HG03196 (cell line): ENCODE measurements at regions not wholly inside any gene's neighbourhood (a gene's known extent, or its start where the extent isn't known, plus 50 kb on each side); places are given as distances from the start of the nearest gene placed in this dataset.

Source experiments
- ATAC-seq: cut with Tn5 transposase; IDR thresholded peaks from one replicate; pipeline ENCODE4 v1.9.1; 2021; ENCODE audit not compliant: unreplicated experiment

DNA sequence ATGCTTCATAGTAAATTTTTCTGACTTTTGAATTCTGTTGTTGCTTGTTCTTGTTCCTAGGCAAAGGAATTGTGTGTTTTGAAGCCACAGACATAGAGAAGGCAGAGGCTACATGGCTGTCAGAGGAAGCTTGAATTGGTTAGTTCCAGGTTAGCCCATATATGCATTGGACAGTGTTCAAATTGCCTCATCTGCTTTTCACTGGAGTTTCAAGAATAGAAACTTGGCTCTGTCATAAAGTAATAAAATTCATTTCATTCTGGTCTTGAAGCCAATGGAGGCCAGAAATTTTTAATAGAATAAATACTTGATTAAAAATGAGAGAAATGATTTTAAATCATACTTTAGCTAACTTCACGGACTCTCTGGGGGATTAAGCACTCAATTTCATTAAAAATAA, 178.0 kb downstream of the YIPF5 start:
- ATAC-seq: no peak

GRCh38 chr5:144002876-144003275, 167.6 kb downstream of the YIPF5 start:
- ATAC-seq: no peak

- ATAC-seq: no peak
These were observed 166.8 kb downstream of the YIPF5 start for GRCh38 chr5:144003636-144004035.

- no peak for ATAC-seq
These were observed 166.3 kb downstream of the YIPF5 start for GRCh38 chr5:144004146-144004545.

GRCh38 chr5:144004751-144005150, 165.7 kb downstream of the YIPF5 start:
- no peak for ATAC-seq

DNA sequence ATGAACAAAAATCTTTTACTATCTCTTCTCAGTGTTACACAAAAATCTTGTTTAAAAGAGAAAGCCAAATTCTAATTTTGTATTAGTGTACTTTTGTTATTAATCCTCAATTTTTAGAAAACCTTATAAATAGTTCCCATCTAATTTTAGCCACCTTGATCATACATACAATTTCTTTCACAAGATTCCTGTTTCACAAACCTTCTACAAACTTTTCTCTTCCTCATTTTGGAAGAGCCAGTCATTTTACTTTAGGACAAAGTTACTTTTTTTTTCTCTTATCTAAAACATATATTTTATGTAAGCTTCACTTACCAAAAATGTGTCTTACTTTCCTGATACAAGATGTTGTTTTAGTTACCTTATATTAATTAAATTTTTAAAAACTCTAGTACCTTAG, 161.3 kb downstream of the YIPF5 start:
- no peak for ATAC-seq

GRCh38 chr5:144011388-144011787, 159.1 kb downstream of the YIPF5 start:
- no peak for ATAC-seq

GRCh38 chr5:144013816-144014215, 156.6 kb downstream of the YIPF5 start:
- ATAC-seq: no peak

GRCh38 chr5:144015961-144016360, 154.5 kb downstream of the YIPF5 start:
- no peak for ATAC-seq

GRCh38 chr5:144017119-144017518, 153.3 kb downstream of the YIPF5 start:
- no peak for ATAC-seq

- ATAC-seq: no peak
These were observed 152.8 kb downstream of the YIPF5 start for GRCh38 chr5:144017631-144018030.

DNA sequence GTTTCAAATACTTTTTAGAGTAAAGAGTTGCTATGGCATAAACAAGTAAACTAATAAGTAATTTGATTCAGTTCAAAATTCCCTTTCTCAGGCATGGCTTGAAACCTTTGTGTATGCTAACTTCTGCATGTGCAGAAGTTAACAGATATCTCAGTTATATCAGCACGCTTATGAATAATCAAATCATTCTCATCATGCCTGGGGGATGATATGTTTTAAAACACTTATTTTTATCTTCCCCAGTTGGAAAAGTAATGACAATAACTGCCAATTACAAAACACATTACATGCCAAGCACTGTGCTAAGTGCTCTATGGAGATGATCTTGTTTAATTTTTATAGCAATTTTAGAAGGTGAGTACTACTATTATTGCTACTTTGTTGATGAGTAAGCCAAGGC, 146.4 kb downstream of the YIPF5 start:
- ATAC-seq: no peak

DNA sequence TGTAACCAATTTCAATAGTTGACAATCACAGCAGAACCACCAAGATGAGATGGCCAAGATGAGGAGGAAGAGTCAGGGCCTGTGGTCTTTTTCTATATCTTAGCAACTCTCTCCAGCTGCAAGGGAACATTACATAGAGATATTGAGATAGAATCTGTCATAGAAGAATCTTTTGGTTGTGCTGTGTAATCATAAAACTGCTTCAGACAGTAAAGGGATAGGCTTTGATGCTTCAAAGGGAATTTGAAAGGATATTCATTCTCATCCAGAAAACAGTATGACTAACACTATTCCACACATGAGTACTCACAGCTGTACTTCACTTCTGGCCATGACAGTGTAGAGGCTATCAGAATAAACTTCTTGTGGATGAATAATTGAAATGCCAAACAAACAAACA, 145.9 kb downstream of the YIPF5 start:
- ATAC-seq: no peak

- ATAC-seq: no peak
These were observed 144.2 kb downstream of the YIPF5 start for GRCh38 chr5:144026286-144026685.

DNA sequence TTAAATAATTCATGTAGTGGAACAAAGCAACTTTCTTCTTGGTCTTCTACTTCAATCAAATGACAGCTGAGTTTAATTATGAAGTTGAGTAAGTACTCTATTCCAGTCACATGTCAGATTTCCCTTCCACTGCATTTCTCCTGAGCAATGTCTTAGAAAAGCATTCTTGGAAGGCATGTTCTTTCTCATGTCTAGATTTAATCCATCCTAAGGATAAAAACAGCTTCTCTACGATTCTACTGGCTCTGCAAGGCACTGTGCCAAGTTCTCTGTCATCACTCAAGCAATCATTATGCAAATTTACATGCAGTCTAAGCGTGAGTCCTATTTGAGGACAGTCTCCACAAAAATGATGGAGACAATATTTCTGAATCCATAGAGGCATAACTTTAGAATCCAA, 142.4 kb downstream of the YIPF5 start:
- ATAC-seq: no peak

GRCh38 chr5:144028636-144029035, 141.8 kb downstream of the YIPF5 start:
- ATAC-seq: no peak

- no peak for ATAC-seq
These were observed 139.6 kb downstream of the YIPF5 start for GRCh38 chr5:144030904-144031303.

- no peak for ATAC-seq
These were observed 138.1 kb downstream of the YIPF5 start for GRCh38 chr5:144032375-144032774.

- no peak for ATAC-seq
These were observed 137.0 kb downstream of the YIPF5 start for GRCh38 chr5:144033486-144033885.

DNA sequence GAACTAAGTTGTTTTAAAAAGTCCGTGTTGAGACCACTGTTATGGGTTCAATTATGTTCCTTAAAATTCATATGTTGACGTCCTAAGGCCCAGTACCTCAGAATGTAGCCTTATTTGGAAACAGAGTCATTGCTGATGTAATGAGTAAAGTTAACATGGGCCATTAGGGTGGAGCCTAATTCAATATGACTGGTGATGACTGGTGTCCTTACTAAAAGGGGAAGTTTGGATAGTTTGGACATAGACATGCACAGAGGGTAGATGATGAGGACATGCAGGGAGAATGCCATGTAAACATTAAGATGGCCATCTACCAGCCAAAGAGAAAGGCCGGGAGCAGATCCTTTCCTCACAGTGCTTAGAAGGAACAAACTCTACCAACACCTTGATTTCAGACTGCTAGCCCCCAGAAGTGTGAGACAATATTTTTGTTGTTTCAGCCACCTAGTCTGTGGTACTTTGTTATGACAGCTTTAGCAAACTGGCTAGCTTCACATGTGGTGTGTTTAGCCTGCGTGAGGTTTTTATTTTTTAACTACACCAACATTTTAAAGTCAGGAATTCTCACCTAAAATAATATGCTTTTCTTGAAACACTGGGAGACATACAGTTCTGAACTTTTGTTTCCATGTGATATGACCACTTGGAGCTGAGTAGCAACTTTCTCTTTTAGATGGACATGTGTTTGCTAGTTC, 135.3 kb downstream of the YIPF5 start:
- ATAC-seq: no peak

- ATAC-seq: no peak
These were observed 134.0 kb downstream of the YIPF5 start for GRCh38 chr5:144036476-144036875.

DNA sequence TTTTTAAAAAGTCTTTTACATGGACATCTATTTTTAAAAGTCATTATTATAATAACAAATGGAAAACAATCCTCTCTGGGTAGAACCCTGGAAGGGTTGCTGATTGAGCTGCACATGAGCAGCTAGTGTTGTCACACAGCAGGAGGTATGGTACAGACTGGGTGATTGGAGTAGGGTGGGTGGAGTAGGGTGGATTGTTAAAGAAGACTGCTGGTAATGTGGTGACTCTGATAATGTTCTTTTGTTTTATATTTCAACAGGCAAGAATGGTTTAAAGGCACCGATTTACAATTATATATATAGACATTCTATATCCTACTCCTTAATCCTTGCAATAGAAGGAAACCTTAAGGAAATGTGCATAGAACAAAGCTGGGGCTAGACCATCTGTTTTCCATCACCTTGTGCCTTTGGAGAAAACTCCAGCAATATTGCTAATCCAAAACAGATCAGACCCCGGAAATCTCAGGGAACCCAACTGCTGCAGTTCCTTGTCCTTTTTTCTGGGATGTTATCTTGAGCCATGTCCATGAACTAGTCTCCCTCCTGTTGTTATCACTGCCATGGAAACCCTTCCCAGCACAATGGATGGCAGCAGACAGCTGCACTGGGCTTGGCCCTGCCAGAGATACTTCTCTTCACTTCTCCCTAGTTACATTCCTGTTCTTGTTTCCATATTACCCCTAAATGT, 129.7 kb downstream of the YIPF5 start:
- ATAC-seq: no peak

DNA sequence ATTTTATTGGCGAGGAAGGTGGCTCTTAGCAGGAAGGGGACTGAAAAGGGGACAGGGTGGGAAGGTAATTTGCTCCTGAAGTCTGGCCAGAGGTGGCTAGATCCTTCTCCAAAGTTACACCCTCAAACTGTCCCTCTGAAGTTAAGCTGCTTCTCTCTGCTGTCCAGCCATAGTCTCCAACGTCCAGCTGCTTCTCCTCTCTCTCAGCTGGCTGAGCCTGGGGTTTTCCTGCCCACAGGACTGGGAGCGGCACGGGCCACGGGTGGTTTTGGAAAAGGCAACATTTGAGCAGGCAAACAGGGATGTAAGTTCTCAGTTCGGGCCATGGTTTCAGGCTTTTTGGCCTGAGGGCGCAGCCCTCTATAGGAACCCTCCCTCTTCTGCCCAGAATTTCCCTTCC, 128.3 kb downstream of the YIPF5 start:
- ATAC-seq: no peak
